PC-3 (cell line): ENCODE measurements at regions not wholly inside any gene's neighbourhood (a gene's known extent, or its start where the extent isn't known, plus 50 kb on each side); places are given as distances from the start of the nearest gene placed in this dataset.

Experiments used
- ATAC-seq: fragments of 200-7000 bp; cut with Tn5 transposase; 2 replicates; pipeline ENCODE4 v1.9.1; 2020; ENCODE audit warnings: mild to moderate bottlenecking, moderate library complexity
- BruUV-seq: library from RNA; stranded (reverse); fragments of 400-500 nt; replicated peaks from 2 replicates; lab custom pipeline; 2021; lab: Mats Ljungman, UMichigan
- CTCF ChIA-PET: fragments of 300-600 bp; sonication (Branson Sonifier 250); formaldehyde crosslinking; loops from one replicate; lab custom pipeline; 2022; ENCODE audit warnings: antibody characterized with exemption; lab: Charles Lee
- POLR2A ChIA-PET: fragments of 300-600 bp; sonication (Branson Sonifier 250); formaldehyde crosslinking; loops from one replicate; lab custom pipeline; 2022; ENCODE audit warnings: antibody characterized with exemption; ENCODE audit not compliant: unreplicated experiment; lab: Charles Lee
- DNase-seq: peaks from one replicate; pipeline ENCODE4 v3.0.0-alpha.2; 2015
- H2AFZ ChIP-seq: fragments of 300-600 bp; sonication (generic); 2 replicates; pipeline ENCODE4 v1.6.0; 2016; ENCODE audit warnings: antibody characterized with exemption, low read length
- H3F3A ChIP-seq: fragments of 300-600 bp; sonication (generic); one replicate; pipeline ENCODE4 v1.6.0; 2017; ENCODE audit warnings: antibody characterized with exemption, low read length, control low read depth, mild to moderate bottlenecking; ENCODE audit not compliant: unreplicated experiment
- H3K27ac ChIP-seq: fragments of 300-600 bp; sonication (generic); 2 replicates; pipeline ENCODE4 v1.5.1; 2016; ENCODE audit warnings: mild to moderate bottlenecking, low read length
- H3K27me3 ChIP-seq: fragments of 300-600 bp; sonication (generic); 2 replicates; pipeline ENCODE4 v1.6.1; 2016; ENCODE audit warnings: low read length, mixed read lengths
- H3K36me3 ChIP-seq: fragments of 300-600 bp; sonication (generic); 2 replicates; pipeline ENCODE4 v1.6.1; 2016; ENCODE audit warnings: low read depth, mixed run types, low read length, mixed read lengths
- H3K4me1 ChIP-seq: fragments of 300-600 bp; sonication (generic); 2 replicates; pipeline ENCODE4 v1.5.1; 2016; ENCODE audit warnings: low read length; ENCODE audit not compliant: insufficient read depth
- H3K4me2 ChIP-seq: fragments of 300-600 bp; sonication (generic); 2 replicates; pipeline ENCODE4 v1.6.0; 2016; ENCODE audit warnings: low read length
- H3K4me3 ChIP-seq: fragments of 300-600 bp; sonication (generic); 2 replicates; pipeline ENCODE4 v1.5.1; 2016; ENCODE audit warnings: mild to moderate bottlenecking, low read length, mixed read lengths
- H3K79me2 ChIP-seq: fragments of 300-600 bp; sonication (generic); 2 replicates; pipeline ENCODE4 v1.6.1; 2017; ENCODE audit warnings: low read length, mixed read lengths
- H3K9ac ChIP-seq: fragments of 300-600 bp; sonication (generic); 2 replicates; pipeline ENCODE4 v1.6.0; 2016; ENCODE audit warnings: mild to moderate bottlenecking, low read length
- H3K9me2 ChIP-seq: fragments of 300-600 bp; sonication (generic); replicated peaks from 2 replicates; pipeline ENCODE4 v1.6.1; 2016; ENCODE audit warnings: mixed run types, low read length, mixed read lengths
- H3K9me3 ChIP-seq: fragments of 300-600 bp; sonication (generic); 2 replicates; pipeline ENCODE4 v1.6.1; 2016; ENCODE audit warnings: low read length, mixed read lengths
- H4K20me1 ChIP-seq: fragments of 300-600 bp; sonication (generic); 2 replicates; pipeline ENCODE4 v1.6.1; 2016; ENCODE audit warnings: low read length, mixed read lengths
- EZH2 ChIP-seq: fragments of 300-600 bp; sonication (generic); IDR thresholded peaks from one replicate; pipeline ENCODE4 v1.6.1; 2017; ENCODE audit warnings: antibody characterized with exemption, mild to moderate bottlenecking, low read length; ENCODE audit not compliant: unreplicated experiment
- EZH2phosphoT487 ChIP-seq: fragments of 300-600 bp; sonication (generic); IDR thresholded peaks from 2 replicates; pipeline ENCODE4 v1.6.1; 2018; ENCODE audit warnings: mild to moderate bottlenecking, antibody characterized with exemption, low read length, borderline replicate concordance
- intact Hi-C: fragments of 100-400 bp; cut with micrococcal nuclease; formaldehyde crosslinking; loops from 2 replicates; pipeline ENCODE4 v1.9.0; 2023
- TF ChIP-seq, protein P1 (sequence below): fragments of 300-600 bp; sonication (generic); conservative IDR thresholded peaks from 2 replicates; pipeline ENCODE4 v1.5.1; 2017; ENCODE audit warnings: antibody characterized with exemption, low read depth, mild to moderate bottlenecking, low read length

DNA sequence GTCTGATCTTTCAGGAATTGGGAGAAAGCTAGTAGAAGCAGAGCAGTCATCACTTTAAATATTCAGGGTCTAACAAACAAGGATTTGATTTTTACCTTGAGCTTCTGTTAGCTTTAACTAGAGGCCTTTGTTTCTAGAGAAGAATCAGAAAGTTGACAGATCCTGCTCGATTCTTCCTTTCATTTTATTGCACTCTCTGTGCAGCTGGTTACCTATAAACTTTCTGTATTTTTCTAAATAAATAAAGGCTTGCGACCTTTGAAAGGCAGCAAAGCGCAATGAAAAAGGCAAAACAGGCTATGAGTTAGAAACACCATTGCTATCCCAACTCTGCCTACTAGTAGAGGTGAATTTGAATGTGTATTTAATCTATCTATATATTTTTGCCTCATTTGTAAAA is 101.4 kb upstream of the NPY2R start:
- Histone ChIP-seq H3K4me3 (no peak overlapping the region), H3F3A (no peaks in the 10 kb centered on the region), H3K79me2 (no peaks in the 10 kb centered on the region), H4K20me1 (no peaks in the 10 kb centered on the region), H2AFZ (no peak overlapping the region), H3K9me2 (no peaks in the 10 kb centered on the region), H3K4me1 (no peaks in the 10 kb centered on the region), H3K27me3 (no peaks in the 10 kb centered on the region), H3K9ac (no peak overlapping the region), H3K27ac (no peak overlapping the region), H3K9me3 (no peaks in the 10 kb centered on the region), H3K4me2 (no peak overlapping the region), H3K36me3 (no peaks in the 10 kb centered on the region)
- ChIA-PET CTCF (no interaction called here), POLR2A (no interaction called here)
- ATAC-seq (no peak), DNase-seq (no peak)
- no TSS peak for BruUV-seq
- intact Hi-C loops = no loop called here
- TF ChIP-seq, protein P1, sequence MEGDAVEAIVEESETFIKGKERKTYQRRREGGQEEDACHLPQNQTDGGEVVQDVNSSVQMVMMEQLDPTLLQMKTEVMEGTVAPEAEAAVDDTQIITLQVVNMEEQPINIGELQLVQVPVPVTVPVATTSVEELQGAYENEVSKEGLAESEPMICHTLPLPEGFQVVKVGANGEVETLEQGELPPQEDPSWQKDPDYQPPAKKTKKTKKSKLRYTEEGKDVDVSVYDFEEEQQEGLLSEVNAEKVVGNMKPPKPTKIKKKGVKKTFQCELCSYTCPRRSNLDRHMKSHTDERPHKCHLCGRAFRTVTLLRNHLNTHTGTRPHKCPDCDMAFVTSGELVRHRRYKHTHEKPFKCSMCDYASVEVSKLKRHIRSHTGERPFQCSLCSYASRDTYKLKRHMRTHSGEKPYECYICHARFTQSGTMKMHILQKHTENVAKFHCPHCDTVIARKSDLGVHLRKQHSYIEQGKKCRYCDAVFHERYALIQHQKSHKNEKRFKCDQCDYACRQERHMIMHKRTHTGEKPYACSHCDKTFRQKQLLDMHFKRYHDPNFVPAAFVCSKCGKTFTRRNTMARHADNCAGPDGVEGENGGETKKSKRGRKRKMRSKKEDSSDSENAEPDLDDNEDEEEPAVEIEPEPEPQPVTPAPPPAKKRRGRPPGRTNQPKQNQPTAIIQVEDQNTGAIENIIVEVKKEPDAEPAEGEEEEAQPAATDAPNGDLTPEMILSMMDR = no peak
- TF ChIP-seq EZH2 = no peak
- TF ChIP-seq EZH2phosphoT487 = no peak

DNA sequence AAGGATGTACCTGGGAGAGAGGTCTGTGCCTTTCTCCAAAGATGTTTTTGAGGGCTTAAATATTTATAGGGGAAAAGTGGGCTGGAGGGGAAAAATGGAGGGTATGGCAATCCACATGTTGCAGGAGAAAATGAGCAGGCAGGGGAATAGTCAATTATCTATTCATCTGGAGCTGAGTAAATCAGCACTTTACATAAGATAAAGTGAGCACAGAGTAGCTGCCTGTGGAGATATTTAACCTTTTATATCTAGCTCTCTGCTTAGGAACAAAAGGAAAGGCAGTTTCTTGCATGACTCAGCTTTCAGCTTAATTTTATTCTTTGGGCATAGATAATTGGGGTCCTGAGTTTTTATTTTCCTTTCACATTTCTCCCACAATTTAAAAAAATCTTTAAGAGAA is 93.6 kb upstream of the NPY2R start:
- H3F3A ChIP-seq = no peaks in the 10 kb centered on the region
- 0 out of 2 replicates have a peak, but pooled peaks cover 4% of the 10 kb centered on the region for H3K9me3 ChIP-seq
- intact Hi-C loops = no loop called here
- H3K27me3 ChIP-seq = no peaks in the 10 kb centered on the region
- DNase-seq (no peak), ATAC-seq (no peak)
- H3K36me3 ChIP-seq = no peaks in the 10 kb centered on the region; the same call in 1 of the 2 replicates
- no peak overlapping the region for H3K27ac ChIP-seq
- TF ChIP-seq, protein P1 = no peak
- no peak for TF ChIP-seq EZH2
- TF ChIP-seq EZH2phosphoT487 = no peak
- ChIA-PET POLR2A (no interaction called here), CTCF (no interaction called here)
- no peak overlapping the region for H3K4me2 ChIP-seq
- no peak overlapping the region for H3K9ac ChIP-seq
- BruUV-seq = no TSS peak
- no peaks in the 10 kb centered on the region for H3K79me2 ChIP-seq
- H2AFZ ChIP-seq = no peak overlapping the region
- H3K4me1 ChIP-seq = no peaks in the 10 kb centered on the region
- no peak overlapping the region for H3K4me3 ChIP-seq
- no peaks in the 10 kb centered on the region for H3K9me2 ChIP-seq
- H4K20me1 ChIP-seq = no peaks in the 10 kb centered on the region

DNA sequence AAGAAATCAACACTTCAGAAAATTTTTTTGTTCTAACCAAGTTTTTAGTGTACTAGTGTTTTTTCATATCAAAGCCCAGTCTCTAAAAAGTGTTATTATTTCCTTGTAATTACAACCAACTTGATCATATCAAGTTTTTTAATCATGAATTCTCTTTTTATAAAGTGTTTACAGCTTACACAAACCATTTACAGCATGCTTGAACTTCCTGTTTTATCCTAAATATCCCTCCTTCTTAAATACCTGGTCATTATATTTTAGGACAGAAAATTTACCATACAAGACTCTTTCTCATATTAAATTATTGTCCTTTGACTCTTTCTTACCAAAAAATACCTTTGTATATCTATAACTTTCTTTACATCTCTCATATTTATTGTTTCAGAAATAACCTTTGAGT is 89.4 kb upstream of the NPY2R start:
- CTCF ChIA-PET = no interaction called here
- no peak overlapping the region for H3K27ac ChIP-seq
- no peaks in the 10 kb centered on the region for H3K9me2 ChIP-seq
- 0 out of 2 replicates have a peak, but pooled peaks cover 4% of the 10 kb centered on the region for H3K9me3 ChIP-seq
- ATAC-seq (no peak), DNase-seq (no peak)
- no peak overlapping the region for H3K4me2 ChIP-seq
- no TSS peak for BruUV-seq
- H3K4me3 ChIP-seq = no peak overlapping the region
- H3K4me1 ChIP-seq = no peaks in the 10 kb centered on the region
- intact Hi-C loops = no loop called here
- H3K79me2 ChIP-seq = no peaks in the 10 kb centered on the region
- H3K9ac ChIP-seq = no peak overlapping the region
- no peaks in the 10 kb centered on the region; the same call in 1 of the 2 replicates for H3K36me3 ChIP-seq
- POLR2A ChIA-PET = no interaction called here
- H3K27me3 ChIP-seq = no peaks in the 10 kb centered on the region
- no peaks in the 10 kb centered on the region for H3F3A ChIP-seq
- no peak for TF ChIP-seq EZH2phosphoT487
- TF ChIP-seq EZH2 = no peak
- TF ChIP-seq, protein P1 = no peak
- no peaks in the 10 kb centered on the region for H4K20me1 ChIP-seq
- no peak overlapping the region for H2AFZ ChIP-seq
